ENCODE measurements at regions not wholly inside any gene's neighbourhood (a gene's known extent, or its start where the extent isn't known, plus 50 kb on each side); places are given as distances from the start of the nearest gene placed in this dataset.

DNA sequence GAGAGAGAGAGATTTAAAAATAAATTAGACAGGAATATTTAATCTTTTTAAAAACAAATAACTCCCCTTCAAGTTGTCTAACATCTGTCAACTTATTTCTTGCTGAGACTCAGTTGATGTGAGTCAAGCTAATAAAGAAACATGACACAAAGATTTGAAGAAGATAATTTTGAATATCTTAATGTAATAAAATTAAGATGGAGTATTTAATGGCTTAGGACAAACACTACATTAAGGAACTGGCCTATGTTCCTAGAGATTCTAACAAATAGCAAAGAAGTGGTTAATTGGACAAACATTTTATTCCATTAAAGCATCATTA, 134.0 kb downstream of the INSIG2 start:
- TF ChIP-seq EZH2phosphoT487 (IDR thresholded peaks at IDR 0.05; ENCODE audit: borderline replicate concordance), result no peak
- TF ChIP-seq, protein P1, sequence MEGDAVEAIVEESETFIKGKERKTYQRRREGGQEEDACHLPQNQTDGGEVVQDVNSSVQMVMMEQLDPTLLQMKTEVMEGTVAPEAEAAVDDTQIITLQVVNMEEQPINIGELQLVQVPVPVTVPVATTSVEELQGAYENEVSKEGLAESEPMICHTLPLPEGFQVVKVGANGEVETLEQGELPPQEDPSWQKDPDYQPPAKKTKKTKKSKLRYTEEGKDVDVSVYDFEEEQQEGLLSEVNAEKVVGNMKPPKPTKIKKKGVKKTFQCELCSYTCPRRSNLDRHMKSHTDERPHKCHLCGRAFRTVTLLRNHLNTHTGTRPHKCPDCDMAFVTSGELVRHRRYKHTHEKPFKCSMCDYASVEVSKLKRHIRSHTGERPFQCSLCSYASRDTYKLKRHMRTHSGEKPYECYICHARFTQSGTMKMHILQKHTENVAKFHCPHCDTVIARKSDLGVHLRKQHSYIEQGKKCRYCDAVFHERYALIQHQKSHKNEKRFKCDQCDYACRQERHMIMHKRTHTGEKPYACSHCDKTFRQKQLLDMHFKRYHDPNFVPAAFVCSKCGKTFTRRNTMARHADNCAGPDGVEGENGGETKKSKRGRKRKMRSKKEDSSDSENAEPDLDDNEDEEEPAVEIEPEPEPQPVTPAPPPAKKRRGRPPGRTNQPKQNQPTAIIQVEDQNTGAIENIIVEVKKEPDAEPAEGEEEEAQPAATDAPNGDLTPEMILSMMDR (conservative IDR thresholded peaks at IDR 0.05; ENCODE audit: low read length), result no peak
